ENCODE measurements at regions not wholly inside any gene's neighbourhood (a gene's known extent, or its start where the extent isn't known, plus 50 kb on each side); places are given as distances from the start of the nearest gene placed in this dataset.

DNA sequence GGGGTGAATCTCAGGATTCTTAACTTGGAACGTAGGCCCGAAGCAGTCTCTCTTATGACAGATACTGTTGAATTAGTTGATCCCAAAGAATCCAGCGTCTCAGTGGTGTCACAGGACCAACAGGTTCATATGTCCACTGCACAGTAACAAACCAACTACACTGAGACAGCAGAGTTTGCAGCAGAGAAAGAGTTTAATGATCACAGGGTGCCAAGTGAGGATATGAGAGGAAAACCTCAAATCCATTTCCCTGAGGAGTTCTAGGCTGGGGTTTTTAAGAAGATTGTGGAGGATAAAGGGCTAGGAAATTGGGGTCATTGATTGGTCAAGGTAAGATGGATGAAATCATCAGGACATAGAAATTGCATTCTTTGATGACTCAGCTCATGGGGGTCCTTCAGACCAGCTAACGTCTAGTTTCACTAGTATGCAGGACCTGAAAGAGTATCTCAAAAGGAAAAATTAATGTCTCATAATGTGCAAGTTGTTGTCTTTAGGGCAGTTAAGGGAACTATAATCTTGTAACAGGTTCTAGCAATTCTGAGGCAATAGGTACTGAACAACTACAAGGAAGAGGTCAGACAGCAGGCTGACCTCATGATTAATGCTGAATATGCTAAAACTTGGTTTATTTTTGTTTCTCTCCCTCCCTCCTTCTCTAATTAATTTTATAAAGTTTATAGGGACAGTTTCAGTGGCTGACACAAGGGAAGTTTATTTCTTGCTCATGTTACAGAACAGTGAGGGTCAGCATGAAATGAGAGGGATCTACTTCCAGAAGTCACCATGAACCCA, 310.9 kb upstream of the NEBL start:
- no peak for DNase-seq (ENCODE audit: low spot score)

DNA sequence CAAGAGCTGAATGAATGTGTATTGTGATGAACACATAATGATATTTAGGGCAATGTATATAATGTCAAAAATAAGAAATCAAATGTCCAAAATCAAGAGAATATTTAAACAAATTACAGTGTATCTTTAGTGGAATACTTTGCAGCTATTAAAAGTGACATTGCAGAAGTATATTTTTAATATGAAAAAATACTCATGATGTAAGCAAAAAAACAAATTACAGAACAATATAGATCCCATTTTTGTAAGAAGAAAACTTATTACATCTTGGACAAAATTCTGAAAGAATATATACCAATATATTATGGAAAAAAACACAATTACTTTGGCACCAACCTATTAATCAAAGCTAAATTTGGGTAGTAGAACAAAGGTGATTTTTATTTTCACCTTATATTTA, 308.2 kb upstream of the NEBL start:
- no peak for DNase-seq (ENCODE audit: low spot score)

DNA sequence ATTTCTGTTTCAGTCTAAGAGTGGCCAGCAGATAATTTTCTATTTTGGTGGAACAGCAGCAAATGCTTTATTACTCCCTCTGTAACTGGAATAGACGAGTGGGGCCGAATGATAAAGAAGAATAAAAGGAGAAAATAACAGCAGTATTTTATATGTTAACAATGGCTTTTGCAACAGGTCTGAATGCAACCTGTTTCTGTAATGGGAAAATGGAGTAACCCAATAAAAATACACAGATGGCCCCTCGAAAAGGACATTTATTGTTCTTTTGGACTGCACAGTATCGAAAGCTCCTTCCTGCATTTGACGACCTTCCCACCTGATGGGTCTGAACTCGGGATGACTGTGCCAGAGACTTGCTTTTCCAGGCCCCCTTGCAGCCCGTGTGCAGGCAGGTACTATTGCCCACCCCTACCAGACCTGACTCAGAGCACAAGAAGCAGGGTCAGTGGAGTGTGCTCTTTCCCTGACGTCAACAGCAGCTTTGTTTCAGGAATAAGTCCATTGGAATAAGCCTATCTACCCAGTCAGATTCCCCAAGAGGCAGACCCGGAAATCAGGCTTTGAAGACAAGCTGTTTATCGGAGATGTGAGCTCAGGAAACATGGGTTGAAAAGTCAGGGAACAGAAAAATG, 306.5 kb upstream of the NEBL start:
- DNase-seq (ENCODE audit: low spot score) = no peak

DNA sequence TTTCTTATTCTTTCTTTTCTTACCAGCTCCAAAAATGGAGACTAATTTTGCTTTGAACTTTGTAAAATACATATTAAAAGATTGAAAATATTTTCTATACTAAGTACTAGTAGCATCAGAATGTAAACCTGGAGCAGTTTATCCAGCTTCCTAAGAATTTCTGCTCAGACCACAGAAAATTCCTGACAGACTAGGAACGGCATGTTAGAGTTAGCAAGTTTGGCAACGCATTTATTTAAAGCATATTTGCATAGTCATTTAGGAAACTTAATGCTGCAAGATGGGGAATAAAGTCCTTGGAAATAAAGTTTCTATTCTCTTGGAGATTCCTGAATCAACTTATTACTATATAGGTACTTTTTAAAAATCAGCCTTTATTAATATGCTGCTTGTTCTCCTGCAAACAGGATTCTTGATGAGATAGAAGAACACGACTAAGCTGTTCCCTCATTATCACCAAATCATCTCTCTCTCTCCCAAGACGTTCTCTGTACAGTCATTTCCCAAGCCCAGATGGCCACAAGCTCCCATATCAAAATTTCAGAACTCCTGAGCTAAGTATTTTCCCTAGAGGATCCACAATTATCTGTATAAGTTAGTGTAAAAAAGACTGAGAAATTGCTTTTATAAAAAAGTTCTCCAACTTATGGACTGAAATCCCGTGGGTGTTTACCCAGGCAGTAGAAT, 305.8 kb upstream of the NEBL start:
- DNase-seq (ENCODE audit: low spot score) = no peak

DNA sequence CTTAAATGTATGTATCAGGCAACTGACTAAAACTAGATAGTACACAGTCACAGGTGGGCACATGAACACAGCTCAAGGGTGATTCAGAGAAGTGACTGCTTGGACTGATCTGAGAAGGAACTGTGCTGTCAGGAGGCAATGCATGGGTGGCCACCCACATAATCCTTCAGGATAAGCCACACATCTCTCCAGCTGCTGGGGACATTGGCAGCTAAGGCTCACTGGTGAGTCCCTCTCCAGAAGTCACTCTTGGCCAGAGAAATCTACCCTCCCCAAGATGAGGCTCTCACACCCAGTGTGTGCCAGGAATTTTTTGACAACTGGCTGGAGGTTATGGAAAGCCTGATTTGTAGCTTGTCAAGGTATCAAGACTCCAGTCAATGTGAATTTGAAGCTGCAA, 302.4 kb upstream of the NEBL start:
- no peak for DNase-seq (ENCODE audit: low spot score)

DNA sequence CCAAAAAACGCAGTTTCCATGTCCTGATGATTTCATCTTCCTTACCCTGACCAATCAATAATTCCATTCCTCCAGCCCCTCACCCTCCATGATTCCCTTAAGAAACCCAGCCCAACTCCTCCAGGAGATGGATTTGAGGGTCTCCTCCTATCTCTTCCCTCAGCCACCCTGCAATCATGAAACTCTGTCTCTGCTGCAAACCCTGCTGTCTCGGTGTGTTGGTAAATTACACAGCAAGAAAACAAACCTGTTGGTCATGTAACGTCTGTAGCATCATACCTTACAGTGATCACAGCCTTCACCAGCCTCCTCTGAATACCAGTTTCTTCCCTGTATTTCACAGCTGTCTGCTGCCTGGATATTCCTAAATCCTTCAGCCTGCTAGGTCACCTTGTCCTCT, 300.7 kb upstream of the NEBL start:
- DNase-seq (ENCODE audit: low spot score) = no peak

DNA sequence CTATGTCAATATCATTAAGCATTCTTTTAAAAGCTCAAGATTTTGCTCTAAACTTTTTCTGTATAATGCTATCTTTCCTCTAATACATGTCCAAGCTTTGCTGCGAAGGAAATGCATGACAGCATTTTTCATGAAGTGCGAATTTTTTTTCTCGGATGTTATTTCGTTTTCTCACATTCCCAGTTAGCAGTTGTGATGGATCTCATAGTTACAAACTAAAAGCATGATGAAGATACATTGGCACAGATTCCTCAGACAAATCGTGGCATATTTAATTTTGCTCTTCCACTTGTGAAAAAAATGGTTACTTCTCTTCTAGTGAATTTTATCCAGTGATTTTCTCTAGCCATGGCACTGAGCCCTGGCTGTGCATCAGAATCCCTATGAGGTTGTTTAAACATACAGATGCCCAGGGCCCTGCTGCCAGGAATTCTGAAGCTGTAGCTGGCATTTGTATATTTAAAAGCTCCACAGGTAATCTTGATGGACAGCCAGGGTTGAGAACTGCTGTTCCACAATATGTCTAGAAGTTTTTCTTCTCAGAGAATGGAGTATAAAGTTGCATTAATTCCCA, 299.8 kb upstream of the NEBL start:
- DNase-seq (ENCODE audit: low spot score) = no peak

DNA sequence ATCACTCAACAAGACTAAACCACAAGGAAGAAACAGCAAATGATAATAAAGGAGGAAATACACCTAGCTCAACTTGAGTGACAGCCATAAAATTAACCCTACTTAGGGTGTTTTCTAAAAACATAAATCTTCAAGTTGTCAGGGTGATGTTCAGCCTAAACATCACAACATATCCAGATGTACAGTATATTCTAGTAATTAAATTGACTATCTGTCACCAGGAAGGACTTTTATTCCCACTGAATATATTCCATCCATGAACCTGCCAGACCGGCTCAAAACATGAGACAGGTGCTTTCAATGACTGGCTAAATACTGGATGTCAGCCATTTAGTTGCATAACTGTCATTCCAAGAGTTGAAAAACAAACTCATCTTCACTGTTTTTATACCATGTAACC, 298.1 kb upstream of the NEBL start:
- no peak for DNase-seq (ENCODE audit: low spot score)

DNA sequence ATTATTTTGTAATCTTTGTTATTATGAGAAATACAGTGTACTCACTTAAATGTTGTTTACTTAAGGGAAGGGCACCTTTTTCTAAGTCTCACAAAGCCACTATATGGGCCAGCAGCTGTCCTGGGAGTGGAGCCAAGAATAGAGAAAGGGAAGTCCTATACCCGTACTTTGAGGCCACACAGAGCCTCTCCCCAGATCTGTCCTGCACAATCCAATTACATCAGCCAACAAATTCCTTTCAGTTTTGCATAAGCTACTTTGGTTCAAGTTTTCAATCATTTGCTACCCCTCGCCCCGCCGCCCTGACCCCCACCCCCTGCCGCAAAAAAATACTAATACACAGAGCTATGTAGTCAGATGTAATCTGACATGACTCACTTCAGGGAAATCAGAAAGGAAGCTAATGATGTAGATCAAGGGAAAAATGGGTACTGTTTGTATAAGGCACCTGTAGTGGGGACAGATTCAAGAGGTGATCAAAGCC, 297.4 kb upstream of the NEBL start:
- no peak for DNase-seq (ENCODE audit: low spot score)

DNA sequence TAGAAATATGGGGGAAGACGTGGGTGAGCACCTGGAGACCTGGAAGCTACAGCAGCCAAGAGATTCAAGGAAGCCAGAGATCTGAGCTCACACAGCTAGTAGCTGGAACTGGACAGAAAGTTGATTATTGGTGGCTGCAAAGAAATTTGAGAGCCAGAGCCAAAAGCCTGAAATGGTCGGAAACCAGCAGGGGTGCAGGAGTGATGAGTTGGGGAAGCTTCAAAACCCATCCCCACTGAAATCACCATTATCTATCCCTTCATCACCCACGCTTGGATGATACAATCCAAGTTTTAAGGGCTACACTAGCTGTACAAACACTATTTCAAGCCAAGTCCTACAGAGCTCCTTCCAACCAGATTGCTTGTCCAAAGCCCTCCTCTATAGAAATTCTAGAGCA, 296.1 kb upstream of the NEBL start:
- DNase-seq (ENCODE audit: low spot score) = no peak

DNA sequence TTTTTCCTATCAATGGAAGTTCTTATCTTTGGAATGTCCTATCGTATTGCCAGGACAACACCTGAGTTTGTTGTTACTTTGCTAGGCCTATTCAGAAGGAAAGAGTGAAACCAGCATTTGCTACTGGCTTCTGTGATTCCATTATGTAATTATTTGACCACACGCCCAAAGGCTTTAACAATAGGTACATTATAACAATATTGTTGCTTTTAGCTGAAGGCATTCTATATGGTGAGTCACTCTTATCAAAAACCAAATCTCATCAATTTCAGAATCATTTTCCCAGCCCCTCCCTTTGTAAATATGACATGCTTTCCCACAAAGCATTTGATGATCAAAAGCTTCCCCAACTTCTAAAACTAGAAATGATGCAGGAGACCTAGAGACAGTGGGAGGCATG, 294.4 kb upstream of the NEBL start:
- DNase-seq (ENCODE audit: low spot score) = no peak

DNA sequence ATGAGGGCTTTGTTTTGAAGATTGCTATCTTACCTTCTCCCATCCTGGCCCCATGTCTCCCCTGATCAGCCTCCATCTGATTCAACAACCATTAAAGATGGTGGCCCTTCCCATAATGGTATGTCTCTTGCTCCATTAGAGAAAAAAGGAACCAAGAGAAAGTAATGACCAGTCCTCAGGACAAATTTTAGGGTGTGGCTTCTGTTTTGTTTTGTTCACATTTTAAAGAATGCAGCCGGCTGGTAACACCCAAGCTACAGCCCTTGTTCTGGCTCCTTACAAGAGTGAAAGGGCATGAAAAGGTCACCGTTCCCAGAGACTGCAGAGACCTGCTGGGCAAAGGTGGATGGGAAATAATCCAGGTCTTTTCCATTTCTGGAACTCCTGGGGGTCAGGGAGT, 287.9 kb upstream of the NEBL start:
- no peak for DNase-seq (ENCODE audit: low spot score)

DNA sequence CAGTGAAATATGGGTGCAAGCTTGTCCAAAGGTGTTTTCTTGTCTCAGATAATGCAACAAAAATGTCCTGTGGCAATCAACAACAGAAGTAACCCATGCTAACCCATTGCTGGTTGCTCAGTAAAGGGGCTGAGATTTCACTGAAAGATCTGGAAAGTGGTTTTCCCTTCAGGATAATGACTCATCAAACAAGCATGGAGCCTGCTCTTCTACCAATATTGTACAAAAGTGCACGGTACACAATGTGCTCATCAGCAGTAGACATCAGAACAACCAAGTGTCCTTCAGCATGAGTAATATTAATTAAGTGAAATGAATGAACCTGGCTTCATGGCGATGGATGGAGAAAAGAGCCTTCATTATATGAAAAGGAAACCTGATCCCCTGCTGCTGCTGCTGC, 287.1 kb upstream of the NEBL start:
- DNase-seq (ENCODE audit: low spot score) = no peak

DNA sequence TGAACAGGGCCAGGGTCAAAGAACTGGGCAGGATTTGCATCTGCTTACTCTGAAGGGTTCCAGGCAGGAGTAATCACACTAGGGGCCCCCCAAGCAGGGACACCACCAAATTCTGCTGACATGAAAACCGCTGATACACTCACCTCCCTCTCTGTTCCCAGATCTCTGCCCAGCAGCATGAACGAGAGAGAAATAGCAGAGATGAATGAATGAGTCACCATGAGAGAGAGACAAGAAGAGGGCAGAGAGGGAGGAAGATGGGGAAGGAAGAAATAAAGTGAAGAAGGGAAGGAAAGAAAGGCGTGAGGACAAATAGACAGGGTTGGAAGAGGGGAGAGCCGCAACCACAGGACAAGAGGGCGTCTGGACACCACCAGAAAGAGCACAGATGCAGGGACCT, 285.9 kb upstream of the NEBL start:
- no peak for DNase-seq (ENCODE audit: low spot score)

DNA sequence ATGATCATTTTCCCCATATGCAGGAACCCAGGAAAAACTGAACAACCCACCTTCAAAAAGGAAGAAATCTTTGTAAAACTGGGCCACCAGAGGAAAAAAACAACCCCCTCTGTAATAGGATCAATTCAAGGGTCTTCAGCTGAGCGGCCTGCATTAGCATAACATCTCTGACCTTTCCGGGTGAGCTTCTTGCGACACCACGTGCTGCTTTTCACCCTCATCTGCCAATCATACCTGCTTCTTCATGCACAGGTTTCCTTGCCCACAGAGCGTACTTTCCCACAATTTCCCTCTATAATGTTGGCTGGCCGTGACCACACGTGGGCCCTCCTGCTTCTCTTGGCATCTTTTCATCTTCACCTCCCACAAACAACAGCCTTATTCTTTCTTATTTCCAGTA, 284.3 kb upstream of the NEBL start:
- DNase-seq (ENCODE audit: low spot score) = no peak

DNA sequence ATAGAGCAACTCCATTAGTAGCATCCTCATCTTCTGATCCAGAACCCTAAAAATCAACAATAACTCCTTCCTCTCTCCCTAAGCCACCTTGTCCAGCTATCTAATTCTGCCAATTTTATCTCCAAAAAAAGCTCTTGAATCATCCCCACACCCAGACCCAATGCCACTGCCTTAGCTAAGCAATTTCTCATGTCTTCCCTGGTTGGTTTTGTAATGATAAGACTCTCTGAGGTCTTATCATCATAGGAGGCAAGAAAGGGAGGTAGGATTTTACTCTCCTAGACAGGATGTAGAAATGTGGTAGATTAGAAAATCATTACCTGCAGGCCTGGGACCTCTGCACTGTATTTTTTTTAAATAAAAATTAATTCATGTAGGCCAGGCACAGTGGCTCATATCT, 283.5 kb upstream of the NEBL start:
- DNase-seq (ENCODE audit: low spot score) = no peak

DNA sequence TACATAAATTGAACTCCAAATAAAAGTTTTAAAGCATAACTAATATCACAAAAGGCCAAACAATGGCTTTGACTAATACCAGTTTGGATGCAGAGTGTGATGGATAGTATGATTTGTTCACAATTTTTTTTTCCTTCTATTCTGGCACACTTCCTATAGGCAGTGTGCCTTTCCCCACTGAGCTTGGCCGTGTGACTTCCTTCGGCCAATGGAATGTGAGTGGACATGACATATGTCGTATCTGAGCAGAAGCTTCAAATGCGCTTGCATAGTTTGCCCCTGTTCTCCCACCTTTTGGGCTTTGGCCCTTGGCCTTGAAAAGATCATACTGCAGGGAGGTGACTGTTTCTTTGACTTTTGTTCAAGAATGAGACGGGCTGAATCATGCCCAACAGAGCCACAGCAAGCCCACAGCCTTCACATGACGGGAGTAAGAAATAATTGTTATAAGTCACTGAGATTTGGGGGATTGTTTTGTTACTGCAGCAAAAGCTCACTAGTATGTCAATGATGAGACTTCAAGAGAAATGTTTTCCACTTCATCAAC, 279.9 kb upstream of the NEBL start:
- no peak for DNase-seq (ENCODE audit: low spot score)

DNA sequence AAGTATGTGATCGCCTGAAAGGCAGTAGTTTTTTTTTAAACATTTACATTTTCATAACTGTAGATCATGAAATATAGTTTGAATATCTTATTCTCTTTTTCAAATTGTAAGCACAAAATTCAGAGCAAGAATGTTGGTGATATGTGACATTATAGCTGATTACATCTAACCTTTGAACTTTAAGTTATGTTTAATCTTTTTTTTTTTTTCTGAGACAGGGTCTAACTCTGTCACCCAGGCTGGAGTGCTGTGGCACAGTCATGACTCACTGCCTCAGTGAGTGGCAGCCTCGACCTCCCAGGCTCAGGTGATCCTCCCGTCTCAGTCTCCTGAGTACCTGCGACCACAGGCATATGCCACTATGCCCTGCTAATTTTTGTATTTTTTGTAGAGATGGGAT, 278.7 kb upstream of the NEBL start:
- DNase-seq (ENCODE audit: low spot score) = no peak

DNA sequence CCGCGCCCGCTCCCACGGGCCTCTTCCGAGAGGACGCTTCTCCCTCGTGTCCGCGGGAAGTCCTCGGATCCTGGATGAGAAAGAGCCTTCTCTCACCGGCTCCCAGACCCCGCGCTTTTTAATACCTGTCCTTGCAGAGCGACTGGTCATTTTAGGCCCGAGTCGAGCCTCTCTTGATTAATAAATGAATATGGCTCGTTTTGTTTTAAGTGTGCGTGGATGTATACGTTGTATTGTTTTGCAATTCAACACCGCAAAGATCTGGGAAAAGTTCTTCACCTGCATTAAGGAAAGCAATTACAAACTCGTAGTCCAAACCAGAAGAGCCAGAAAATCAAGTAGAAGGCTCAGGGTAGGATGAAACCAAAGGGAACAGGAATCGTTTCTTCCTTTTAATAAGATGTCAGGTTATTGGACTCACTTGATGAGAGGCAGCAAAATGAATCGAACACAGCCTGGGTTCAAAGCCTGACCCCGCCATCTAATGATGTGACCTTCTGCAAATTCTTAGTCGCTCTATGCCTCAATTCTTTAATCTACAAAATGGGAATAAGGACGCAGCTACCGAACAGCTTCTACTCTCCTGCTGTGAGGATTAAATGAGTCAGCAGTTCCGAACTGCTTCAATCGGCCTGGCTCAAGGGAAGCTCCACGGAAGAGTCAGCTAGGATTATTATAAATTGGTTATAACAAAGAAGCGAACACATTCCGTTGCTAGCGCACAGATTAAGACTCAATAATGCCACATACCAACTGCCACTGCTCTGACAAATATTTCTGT, 277.8 kb upstream of the NEBL start:
- DNase-seq (ENCODE audit: low spot score) = no peak

DNA sequence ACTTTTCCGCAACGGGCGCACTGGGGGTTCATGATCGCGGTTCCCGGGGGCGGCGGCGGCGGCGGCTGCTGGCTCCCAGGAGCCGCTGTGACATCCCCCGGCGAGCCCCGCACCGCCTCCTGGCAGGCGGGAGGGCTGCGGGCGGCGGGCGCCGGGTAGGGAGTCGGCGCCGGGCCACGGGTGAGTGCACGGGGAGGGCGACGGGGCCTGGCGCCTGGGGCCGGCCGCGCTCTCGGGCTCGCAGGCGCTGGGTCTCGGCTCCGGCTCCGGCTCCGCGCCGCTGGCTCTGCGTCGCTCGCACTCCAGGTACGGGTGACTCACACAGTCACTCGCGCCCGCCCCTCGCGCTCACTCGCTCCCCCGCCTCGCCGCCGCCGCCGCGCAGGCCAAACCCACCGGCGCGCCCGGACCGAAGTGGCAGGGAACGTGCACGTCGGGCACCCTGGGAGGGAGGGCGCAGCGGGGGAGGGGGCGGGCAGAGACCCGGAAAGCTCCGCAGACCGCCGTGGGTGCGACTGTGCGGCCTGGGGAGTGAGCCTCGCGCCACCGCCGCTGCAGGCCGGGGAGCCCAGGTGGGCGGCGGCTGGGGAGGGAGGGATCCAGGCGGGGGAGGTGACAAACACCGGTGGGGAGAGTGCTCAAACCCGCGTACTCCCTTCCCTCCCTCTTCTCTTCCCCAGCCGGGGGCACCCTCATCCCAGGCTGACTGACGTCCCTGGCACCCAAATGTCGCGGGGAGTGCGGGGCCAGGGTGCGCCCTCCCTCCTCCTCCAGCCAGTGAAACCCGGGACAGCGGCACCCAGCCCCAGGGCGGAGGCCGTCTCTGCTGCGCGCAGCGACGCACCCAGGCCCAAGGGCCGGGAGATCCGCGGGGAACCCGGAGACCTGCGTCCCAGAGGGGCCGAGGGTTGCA, 276.9 kb upstream of the NEBL start:
- DNase-seq (ENCODE audit: low spot score) = no peak

All from RKO (cell line).